ENCODE measurements at regions not wholly inside any gene's neighbourhood (a gene's known extent, or its start where the extent isn't known, plus 50 kb on each side); places are given as distances from the start of the nearest gene placed in this dataset.
A peak's percentile ranks its signal among the peaks of the same experiment; 100 is the strongest.

DNA sequence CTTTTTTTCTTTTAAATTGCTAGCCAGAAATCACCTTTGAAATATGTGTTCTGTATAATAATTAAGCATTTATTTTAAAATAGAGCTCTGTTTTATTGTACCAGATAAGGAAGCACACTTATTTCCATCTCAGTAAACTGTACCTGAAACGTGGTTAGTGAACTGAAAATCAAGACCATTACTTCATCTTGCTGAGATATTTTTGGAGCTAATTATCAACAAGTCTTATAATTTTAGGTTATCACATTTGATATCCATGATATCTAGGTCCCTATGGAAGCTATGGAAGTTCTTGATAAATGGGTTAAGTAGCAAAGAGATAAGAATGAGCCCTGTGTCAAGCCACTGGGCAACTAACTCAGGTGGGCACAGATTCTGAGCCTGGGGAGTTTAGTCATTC, 187.2 kb downstream of the NFKBIZ start:
- H3K27ac Mint-ChIP-seq, result no peak overlapping the region
- POLR2A ChIA-PET, result no interaction called here

DNA sequence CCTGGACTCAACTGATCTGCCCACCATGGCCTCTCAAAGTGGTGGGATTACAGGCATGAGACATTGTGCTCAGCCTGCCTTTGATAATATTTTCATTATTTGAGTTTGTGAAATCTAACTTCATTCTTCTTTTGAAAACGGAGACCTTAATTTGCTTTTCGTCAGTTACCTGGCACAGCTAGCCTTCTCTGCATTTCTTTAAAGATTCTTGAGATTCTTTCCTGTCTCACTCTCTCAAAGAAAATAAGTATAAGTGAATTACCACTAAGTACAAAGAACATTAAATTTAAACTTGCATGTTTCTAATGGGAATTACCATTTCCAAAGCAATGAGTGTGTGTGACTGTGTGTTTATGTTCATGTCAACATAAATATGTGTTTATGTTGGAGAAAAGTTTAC, 187.9 kb downstream of the NFKBIZ start:
- Mint-ChIP-seq H3K4me1 (peaks cover 41% of the 10 kb centered on the region), H3K9me3 (ENCODE audit: insufficient read depth) (no peaks in the 10 kb centered on the region), H3K27ac (no peak overlapping the region), H3K27me3 (no peaks in the 10 kb centered on the region), H3K4me3 (no peak overlapping the region)
- ChIA-PET POLR2A (no interaction called here), CTCF (interaction anchor here (2.4 kb wide), 1 partner anchor 188 kb away, joined by 14 read pairs; no protein-coding TSS in a partner anchor)
- H3K4me2 ChIP-seq (replicated peaks; ENCODE audit: low read depth, low read length, poor library complexity, severe bottlenecking), result no peak overlapping the region
- no peaks in the 10 kb centered on the region for H3K27me3 ChIP-seq (replicated peaks in 1 of 4; ENCODE audit: control extremely low read depth in 1 of 4, control insufficient read depth in 3 of 4, insufficient read depth in 4 of 4, low read length in 3 of 4)
- H3K4me1 ChIP-seq (ENCODE audit: control insufficient read depth in 2 of 2, insufficient read depth in 2 of 2, low read length in 2 of 2), result peaks cover 28 to 34% of the 10 kb centered on the region in 2 donors
- H3K36me3 ChIP-seq (replicated peaks in 1 of 2; ENCODE audit: control extremely low read depth in 1 of 2, control insufficient read depth in 1 of 2, extremely low read depth in 1 of 2, insufficient read depth in 2 of 2, low read length in 1 of 2), result no peaks in the 10 kb centered on the region
- H3K4me3 ChIP-seq (ENCODE audit: control extremely low read depth in 1 of 5, extremely low read depth in 1 of 5, insufficient read depth in 1 of 5, low read depth in 2 of 5, low read length in 4 of 5), result no peak overlapping the region
- H3K27ac ChIP-seq (ENCODE audit: low read length in 2 of 2), result peak overlapping the region in 1 of 2 donors; percentile 79
- peaks cover 0 to 12% (median 0%) of the 10 kb centered on the region in 3 donors for H3K9me3 ChIP-seq (ENCODE audit: control extremely low read depth in 1 of 3, control insufficient read depth in 2 of 3, insufficient read depth in 1 of 3, low read length in 2 of 3)
- no peak overlapping the region for H3K9ac ChIP-seq (ENCODE audit: low read length)
- DNase-seq (no peak), ATAC-seq (ENCODE audit: low read depth) (no peak)
- no CpG with 5 or more reads among the region's 2 CpGs for WGBS (ENCODE audit: insufficient coverage)
- intact Hi-C loops (cut with micrococcal nuclease), result loop anchor here (5.0 kb wide), 3 partner anchors 40 to 185 kb away; no protein-coding TSS in a partner anchor
- H2AFZ ChIP-seq (ENCODE audit: insufficient read depth, low read depth, low read length, poor library complexity, severe bottlenecking), result no peak overlapping the region
- no peaks in the 10 kb centered on the region for H3K79me2 ChIP-seq (ENCODE audit: control insufficient read depth, insufficient read depth, low read length)
- no peaks in the 10 kb centered on the region for H4K20me1 ChIP-seq (ENCODE audit: control insufficient read depth, insufficient read depth, low read length, poor library complexity, severe bottlenecking)
- TF ChIP-seq EZH2 (IDR thresholded peaks at IDR 0.05; ENCODE audit: borderline replicate concordance, insufficient read depth, low read depth, low read length, poor library complexity, severe bottlenecking) (no peak), CTCF (IDR thresholded peaks at IDR 0.05) (no peak)

More for the DNA sequence above, 187.2 kb downstream of the NFKBIZ start:
- DNase-seq (no peak), ATAC-seq (ENCODE audit: low read depth) (no peak)
- intact Hi-C loops (cut with micrococcal nuclease), result loop anchor here (5.0 kb wide), 3 partner anchors 39 to 184 kb away; no protein-coding TSS in a partner anchor
- Mint-ChIP-seq H3K27me3 (no peaks in the 10 kb centered on the region), H3K4me3 (no peak overlapping the region), H3K9me3 (ENCODE audit: insufficient read depth) (no peaks in the 10 kb centered on the region), H3K4me1 (peaks cover 41% of the 10 kb centered on the region)
- no peak for TF ChIP-seq CTCF (IDR thresholded peaks at IDR 0.05)
- TF ChIP-seq EZH2 (IDR thresholded peaks at IDR 0.05; ENCODE audit: borderline replicate concordance, insufficient read depth, low read depth, low read length, poor library complexity, severe bottlenecking), result no peak
- Histone ChIP-seq H3K27ac (ENCODE audit: low read length in 2 of 2) (peak overlapping the region; percentile 20 to 79), H4K20me1 (ENCODE audit: control insufficient read depth, insufficient read depth, low read length, poor library complexity, severe bottlenecking) (no peaks in the 10 kb centered on the region), H3K4me1 (ENCODE audit: control insufficient read depth in 2 of 2, insufficient read depth in 2 of 2, low read length in 2 of 2) (peaks cover 28 to 34% of the 10 kb centered on the region in 2 donors), H3K9ac (ENCODE audit: low read length) (no peak overlapping the region), H3K4me2 (replicated peaks; ENCODE audit: low read depth, low read length, poor library complexity, severe bottlenecking) (peak overlapping the region; percentile 48), H3K9me3 (ENCODE audit: control extremely low read depth in 1 of 3, control insufficient read depth in 2 of 3, insufficient read depth in 1 of 3, low read length in 2 of 3) (peaks cover 0 to 12% (median 0%) of the 10 kb centered on the region in 3 donors), H3K36me3 (replicated peaks in 1 of 2; ENCODE audit: control extremely low read depth in 1 of 2, control insufficient read depth in 1 of 2, extremely low read depth in 1 of 2, insufficient read depth in 2 of 2, low read length in 1 of 2) (no peaks in the 10 kb centered on the region), H3K79me2 (ENCODE audit: control insufficient read depth, insufficient read depth, low read length) (no peaks in the 10 kb centered on the region), H3K27me3 (replicated peaks in 1 of 4; ENCODE audit: control extremely low read depth in 1 of 4, control insufficient read depth in 3 of 4, insufficient read depth in 4 of 4, low read length in 3 of 4) (no peaks in the 10 kb centered on the region), H3K4me3 (ENCODE audit: control extremely low read depth in 1 of 5, extremely low read depth in 1 of 5, insufficient read depth in 1 of 5, low read depth in 2 of 5, low read length in 4 of 5) (no peak overlapping the region), H2AFZ (ENCODE audit: insufficient read depth, low read depth, low read length, poor library complexity, severe bottlenecking) (no peak overlapping the region)
- CTCF ChIA-PET, result interaction anchor here (2.4 kb wide), 1 partner anchor 189 kb away, joined by 14 read pairs; no protein-coding TSS in a partner anchor
- no CpG with 5 or more reads among the region's 1 CpG for WGBS (ENCODE audit: insufficient coverage)

All from B cell (primary cell).